HG02870 (cell line): ENCODE measurements at regions not wholly inside any gene's neighbourhood (a gene's known extent, or its start where the extent isn't known, plus 50 kb on each side); places are given as distances from the start of the nearest gene placed in this dataset.
"Not testable (repeated sequence)": the region's sequence is repeated elsewhere in the genome, so short reads cannot be mapped to it uniquely, and the experiment has no call there.

ENCODE experiments used
- ATAC-seq: cut with Tn5 transposase; IDR thresholded peaks from one replicate; pipeline ENCODE4 v1.9.1; 2021; ENCODE audit warnings: mild to moderate bottlenecking, moderate library complexity; ENCODE audit not compliant: unreplicated experiment

DNA sequence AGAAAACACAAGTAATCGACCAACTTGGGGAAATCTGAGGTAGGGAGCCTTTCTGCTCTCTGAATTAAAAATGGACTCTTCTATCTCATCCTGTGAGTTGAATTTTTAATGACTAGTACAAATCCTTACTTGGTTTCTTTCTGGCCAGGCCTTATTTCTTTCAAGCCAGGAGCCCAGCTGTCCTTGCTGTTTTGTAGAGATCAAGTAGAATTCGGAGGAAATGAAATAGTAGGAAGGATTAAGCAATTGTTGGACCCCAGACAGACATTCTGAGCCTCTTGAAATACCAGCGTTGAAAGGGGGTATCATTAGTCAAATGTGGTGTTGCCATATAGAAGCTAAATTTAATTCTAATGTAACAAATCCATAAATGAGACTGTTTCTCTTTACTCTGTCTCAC lies 53.7 kb upstream of the SMIM15 start:
- ATAC-seq: no peak

DNA sequence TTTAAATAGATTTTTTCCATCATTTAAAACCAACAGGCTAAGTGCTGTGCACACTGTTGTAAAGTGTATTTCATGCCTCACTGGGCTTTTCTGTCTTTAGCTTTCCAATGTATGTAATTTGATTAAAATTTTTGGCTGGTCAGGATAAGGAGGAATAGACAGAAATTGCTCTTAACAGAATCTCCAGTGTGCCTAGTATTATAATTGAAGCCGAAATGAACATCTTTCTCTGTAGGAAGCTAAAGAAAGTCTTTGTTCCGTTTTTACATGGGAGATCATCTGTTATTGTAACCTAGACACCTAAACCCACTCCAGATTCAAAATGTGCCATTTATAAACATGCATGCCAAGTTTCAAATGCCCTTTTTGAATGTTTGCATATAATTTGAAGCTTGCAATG lies 54.5 kb upstream of the SMIM15 start:
- no peak for ATAC-seq

DNA sequence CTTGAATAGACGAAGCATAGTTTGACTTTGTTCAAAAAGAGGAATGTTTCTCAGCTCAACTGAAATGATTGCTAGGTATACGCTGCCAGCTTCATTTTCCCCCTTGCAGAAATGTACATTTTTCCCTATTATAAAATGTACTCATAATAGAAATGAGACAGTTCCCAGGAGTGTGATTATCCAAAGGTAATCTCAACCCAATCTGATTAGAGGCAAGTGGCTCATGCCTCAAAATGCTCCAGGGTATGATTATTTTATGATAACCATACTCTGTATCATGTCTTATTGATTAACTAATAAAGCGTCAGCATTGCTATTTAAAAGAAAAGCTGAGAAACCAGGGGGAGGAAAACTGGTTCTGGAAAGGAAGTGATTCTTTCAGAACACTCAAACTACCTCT lies 54.9 kb upstream of the SMIM15 start:
- ATAC-seq: no peak

DNA sequence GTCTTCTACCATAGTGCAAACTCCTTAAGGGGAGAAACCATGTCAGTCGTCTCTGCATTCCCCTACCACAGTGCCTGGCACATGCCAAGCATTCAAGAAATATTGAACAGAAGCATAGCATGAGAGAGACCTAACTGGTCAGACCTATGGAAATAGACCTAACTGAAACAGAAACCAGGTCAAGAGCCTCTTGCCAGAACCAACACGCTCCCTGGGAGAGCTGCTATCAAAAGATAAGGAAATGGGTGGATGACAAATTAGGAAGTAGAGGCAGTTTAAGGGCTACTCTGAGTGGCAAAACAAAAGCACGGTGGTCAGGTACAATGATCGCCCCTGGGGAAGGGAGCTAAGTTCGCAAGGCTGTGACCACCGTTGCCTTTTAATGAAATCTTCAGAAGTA lies 66.0 kb upstream of the SMIM15 start:
- no peak for ATAC-seq

DNA sequence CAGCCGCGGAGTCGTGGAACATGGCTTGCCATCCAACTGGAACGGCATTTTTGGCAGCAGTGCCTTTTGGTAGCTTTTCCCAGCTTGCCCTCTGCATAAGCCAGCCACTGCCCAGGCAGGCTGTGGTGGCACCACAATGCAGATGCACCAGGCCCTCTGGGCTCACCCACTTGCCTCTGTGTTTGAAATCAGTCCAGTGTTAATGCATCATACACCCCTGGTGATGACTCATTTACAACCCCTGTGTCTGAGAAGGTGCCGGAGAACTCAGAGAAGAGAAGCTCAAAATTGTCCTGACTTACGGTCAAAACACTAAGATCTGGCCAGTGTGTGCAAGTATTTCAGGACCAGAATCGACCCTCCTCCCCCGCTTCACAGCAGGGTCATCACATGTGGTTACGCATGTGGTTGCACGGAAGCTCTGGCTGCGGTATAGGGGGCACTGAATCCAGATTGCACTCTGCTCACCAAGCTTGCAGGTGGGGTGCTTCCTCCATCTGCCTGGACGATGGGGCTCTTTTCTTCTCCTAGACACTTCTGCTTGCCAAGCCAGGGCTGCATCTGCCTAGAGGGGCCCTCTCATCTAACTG lies 66.5 kb upstream of the SMIM15 start:
- peak; percentile 68 for ATAC-seq

DNA sequence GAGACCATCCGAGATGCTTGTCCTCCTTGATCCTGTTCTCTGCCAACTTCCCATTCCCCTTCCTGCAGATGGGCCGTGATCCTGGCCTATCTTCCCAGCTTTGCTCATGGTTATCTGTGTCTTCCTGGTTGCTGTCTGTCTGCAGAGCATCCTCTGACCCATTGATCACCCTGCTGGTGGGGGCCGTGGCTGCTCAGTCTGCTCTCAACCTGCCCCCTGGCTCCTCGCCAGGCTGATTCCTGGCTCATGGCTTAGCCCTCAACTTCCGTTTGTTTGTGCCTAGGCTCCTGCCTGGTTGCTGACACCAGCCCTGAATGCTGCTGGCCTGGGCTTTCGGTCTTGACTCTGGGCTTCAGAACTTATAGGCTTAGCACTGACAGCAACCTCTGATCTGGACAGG lies 67.1 kb upstream of the SMIM15 start:
- no peak for ATAC-seq

DNA sequence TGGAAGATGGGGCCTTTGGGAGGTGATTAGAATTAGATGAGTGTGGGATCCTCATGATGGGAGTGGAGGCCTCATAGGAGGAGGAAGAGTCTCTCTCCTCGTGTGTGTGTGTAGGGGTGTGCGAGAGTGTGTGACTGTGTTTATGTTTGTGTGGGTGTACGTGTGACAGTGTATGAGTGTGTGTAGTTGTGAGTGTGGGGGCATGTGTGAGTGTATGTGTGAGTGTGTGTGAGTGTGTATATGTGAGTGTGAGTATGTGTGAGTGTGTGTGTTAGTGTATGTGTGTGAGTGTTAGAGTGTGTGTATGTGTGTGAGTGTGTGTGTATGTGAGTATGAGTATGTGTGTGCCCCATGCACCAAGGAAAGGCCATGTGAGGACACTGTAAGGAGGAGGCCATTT lies 68.2 kb upstream of the SMIM15 start:
- no peak for ATAC-seq

DNA sequence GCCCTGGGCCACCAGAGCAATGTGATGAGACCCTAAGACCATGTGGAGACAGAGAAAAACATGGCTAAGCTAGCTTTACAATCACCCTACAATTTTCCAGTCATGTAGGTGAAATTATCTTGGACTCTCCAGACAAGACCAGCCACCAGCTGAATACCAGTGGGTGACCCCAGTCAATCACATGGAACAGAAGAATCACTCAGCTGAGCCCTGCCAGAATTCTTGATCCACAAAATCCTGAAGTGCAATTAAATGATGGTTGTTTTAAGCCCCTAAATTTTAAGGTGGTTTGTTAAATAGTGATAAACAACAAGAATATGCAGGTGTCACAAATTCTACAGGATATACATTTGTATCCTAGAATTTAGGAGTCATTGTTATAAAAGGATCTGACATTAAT lies 69.5 kb upstream of the SMIM15 start:
- ATAC-seq: no peak

DNA sequence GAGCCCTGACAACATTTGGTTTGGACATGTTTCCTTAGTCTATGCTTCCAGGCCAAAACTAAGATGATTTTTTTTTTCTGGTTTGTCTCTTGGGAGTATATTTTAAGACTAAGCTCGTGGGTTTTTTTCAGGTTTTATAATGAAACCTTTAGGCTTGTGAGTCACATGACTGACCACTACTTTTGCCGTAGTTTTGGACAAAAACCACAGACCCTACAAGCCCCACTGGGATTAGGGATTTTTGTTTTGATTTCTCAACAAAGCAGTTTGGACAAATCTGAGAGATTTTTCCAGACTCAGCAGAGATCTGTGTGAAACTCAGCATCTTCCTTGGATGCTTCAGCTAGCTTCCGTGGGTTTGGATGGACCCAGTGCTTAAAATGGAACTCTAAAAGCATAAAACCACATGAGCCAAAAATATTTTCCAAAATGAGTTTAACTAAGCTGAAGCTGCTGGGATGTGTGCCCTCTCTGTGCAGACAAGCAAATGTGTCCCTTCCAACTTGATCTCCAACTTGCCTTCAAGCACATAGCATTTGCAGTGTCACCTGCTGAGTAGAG lies 70.3 kb upstream of the SMIM15 start:
- ATAC-seq: no peak

DNA sequence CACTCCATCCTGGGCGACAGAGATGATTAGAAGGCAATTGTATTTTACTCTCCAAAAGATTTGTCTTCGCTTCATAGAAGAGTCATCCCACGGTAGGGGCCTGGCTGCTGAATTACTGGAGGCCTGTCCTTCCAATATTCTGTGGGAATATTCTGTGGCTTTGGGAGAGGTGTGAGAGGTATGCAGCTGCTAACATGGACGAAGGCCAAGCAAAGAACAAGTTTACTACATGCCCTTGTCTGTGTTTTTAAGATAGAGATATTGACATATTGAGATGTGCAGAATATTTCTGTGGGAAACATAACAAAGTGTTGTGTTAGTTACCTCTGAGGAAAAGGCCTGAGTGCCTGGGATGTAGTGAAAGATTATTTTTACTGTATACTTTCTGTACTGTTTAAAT lies 71.8 kb upstream of the SMIM15 start:
- ATAC-seq: no peak

DNA sequence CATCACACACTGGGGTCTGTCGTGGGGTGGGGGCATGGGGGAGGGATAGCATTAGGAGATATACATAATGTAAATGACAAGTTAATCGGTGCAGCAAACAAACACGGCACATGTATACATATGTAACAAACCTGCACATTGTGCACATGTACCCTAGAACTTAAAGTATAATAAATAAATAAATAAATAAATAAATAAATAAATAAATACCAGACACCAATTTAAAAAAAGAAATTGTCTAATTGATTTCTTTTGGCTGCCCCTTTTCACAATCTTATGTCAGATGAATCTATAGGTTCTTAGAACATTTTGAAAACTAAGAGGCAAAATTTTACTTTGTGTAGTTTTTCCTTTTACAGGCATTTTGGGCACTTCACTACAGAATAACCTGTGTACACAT lies 74.4 kb upstream of the SMIM15 start:
- ATAC-seq: not testable (repeated sequence)

DNA sequence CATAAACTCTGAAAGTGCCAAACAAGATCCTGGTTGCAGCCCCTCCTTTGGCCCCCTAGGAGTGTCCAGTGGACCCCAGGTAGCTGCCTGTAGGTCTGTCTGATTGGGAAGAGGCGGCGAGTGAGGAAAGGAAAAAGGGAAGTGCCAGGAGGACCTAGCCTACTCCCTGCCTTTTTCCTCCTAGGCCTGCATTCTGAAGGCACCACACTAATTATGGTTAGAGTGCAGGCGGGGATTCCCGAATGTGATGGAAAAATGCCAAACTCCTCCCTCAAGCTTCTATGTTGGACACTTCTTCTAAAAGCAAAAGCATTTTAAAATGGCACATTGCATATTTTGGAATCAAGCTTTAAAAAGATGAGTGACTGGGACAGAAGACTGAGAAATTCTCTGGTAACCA lies 83.2 kb upstream of the SMIM15 start:
- no peak for ATAC-seq

DNA sequence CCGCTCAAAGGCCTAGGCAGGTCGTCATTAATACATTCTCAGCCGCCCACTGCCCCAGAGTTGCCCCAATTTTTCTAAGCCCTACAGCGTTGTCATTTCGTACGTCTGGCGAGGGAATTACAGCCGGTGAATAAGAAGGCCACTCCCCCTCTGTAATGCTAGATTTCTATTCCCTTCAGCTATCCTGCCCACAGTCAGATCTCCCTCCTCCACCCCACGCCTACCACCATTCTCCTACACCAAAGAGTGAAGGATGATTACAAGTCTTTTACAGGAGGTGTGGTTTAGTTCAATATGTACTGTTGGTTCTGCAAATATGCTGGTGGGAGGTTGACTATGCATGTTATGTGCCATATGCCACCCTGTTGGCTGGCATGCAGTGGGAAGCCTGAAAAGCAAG lies 83.7 kb upstream of the SMIM15 start:
- ATAC-seq: no peak

DNA sequence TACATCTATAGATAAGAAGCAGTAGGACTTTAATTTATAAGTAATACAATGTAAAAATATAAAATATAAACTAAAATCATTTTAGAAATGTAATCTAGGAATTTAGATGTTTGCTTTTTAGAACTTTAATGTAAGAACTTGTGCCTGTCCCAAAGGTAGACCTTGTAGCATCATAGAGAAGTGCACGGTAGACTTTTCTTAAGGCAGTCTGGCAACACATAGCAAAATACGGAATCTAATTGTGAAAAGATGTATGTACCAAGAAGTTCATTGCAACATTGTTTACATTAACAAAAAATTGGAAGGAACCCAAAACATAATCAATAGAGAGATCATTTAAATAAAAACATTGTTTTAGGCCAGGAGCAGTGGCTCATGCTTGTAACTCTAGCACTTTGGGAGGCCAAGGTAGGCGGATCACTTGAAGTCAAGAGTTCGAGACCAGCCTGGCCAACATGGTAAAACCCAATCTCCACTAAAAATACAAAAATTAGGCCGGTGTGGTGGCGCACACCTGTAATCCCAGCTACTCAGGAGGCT lies 84.6 kb upstream of the SMIM15 start:
- ATAC-seq: no peak

DNA sequence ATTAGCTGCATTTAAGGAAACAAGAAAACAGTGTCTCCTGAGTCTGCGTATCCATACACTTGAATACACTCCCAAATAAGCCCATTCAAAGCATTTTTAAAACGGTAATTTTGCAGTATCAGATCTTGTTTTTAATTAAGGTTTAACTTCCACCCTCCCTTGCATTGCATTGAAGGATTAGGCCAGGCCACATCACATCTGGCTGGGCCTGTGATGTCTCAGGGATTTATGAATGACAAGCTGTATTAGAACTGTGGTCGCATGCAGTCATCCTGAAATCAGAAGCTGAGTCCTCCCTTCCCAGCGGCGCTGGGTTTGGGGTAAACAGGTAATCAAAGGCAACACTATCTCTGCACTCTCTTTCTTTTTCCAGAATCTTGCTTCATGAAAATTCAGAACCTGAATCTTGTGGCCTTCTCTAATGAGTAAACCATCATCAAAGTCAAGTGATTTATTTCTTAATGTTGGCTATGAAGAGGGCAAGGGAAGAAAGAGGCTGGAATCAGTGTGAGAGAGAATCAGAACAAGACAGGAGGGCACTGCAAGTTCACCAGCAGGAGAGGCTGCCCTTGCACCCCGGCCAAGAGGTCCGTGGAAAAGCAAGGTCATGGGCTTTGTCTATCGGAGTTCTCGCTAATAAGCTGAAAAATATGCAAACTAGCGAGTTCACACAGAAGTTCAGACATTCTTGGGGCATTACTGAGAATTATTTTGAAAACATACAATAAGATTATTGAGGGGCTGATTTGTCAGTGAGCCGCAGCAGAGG lies 80.0 kb upstream of the ZSWIM6 start:
- ATAC-seq: no peak

DNA sequence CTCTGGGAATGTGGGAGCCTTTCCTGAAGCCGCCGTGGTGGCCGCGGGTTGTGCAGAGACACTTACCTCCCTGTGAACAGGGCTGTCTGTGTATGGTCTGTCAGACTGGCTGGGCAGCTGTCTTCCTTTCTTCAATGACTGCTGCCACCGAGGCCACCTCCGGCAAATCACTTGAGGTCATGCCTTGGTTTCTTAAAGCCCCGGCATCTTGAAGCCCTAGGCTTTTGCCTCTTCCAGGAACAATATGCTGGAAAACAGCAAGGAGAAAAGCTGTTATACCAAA lies 79.5 kb upstream of the ZSWIM6 start:
- ATAC-seq: no peak

DNA sequence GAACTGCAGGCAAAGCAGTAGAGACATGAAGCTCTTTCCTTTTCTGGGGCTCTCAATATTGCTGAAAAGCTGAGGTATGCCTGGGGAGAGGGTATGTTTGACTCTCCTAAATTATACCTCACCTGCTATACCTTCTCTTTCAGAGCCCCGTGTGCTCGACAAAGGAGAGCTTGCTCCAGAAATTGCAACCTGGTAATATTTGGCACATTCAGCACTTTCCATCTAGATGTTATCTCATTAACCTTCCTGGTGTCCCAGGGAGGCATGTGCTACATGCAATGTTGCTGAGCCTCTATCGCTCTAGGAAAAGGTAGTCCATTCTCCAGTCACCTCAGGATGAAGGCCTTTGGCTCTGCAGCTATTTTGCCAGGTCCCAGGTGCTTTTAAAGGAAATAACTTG lies 78.5 kb upstream of the ZSWIM6 start:
- ATAC-seq: no peak

DNA sequence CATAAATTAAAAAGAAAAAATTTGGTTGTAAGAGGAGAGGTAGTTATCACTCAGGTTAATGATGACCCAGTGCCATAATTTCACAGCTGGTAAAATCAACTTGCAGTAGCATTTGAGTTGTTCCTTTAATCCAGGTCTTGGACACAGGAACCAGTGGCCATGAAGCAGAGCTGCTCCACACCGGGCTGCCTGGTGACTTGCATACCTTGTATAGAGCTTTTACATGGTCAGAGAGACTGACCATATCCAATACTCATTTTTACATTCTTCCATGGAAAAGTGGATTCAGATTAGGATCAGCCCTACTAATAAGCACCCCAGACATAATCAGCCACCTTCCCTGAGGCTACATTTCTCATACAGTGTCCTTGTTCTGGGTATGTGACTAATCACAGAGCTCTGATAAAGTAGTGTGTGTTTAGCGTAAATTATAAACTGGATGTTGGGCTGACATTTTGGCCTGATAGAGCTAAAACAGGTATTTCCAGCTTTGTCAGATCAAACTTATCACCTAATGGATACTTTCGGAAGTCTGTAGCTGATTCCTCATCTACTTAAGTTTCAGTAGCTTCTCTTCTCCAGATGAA lies 77.0 kb upstream of the ZSWIM6 start:
- no peak for ATAC-seq

DNA sequence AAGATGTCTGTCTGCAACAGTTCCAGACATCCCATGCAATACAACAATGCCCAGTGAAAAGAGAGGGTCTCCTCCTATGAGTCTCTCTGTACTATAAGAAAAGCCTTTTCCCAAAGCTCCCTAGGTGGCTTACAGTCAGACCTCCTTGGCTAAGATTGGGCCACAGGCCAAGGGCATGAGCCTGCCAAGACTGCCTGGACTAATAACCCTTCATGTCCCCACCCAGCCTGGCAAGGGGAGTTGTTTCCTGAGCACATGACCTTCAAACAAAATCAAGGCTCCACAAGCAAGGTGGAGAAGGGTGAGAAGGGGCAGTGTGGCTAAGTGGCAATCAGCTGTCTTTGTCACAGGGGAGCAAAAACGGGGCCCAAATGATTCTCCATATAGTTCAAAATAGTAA lies 75.6 kb upstream of the ZSWIM6 start:
- no peak for ATAC-seq

DNA sequence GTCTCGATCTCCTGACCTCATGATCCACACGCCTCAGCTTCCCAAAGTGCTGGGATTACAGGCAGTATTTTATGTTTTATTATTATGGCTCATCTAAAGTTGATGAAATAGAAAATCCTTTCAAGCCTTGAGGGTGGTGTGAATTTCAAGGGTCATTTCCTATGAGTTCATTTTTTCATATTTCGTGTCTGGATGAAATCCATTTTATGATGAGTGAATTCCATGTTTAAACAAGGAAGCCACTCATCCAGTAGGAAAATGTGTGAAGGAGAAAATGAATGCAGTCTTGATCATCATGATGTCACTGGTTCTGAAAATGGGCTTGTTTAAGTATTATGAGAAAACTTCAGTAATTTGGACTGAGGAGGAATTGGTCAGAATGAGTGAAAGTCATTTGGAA lies 74.6 kb upstream of the ZSWIM6 start:
- no peak for ATAC-seq

DNA sequence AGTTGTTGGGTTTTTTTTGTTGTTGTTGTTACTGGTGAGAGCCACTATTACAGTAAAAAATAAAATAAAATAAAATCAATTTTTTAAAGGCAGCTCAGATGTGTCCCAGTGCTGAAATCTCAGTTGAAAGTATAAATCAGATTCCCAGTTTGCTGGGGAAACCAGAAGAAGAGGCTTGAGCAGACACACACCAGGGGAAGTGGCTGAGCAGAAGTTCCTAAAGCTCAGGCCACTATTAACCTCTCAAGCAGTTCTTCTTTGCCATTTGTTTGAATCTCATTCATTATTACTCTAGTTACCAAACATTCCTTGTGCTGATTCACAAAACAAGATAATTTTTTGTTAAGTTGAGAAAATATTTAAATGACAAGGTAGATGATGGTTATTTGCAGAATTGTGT lies 70.9 kb upstream of the ZSWIM6 start:
- no peak for ATAC-seq

DNA sequence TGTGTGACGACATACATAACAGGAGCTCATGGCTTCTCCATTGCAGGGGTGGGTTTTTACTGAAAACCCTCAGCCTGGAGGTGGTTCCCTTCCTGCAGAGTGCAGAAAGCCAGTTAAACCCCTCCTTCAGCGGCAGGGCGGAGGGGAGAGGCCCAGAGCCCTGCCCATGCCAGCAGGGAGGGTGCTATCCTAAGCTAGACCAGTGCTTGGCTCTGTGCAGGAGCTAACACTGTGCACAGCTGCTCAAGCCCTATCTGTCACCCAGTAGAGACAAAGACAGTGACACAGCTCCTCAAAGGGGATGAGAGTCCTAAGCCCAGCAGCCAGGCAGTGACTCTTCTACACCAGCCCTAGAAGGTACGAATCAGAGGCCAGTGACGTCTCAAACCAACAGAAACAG lies 70.0 kb upstream of the ZSWIM6 start:
- no peak for ATAC-seq
